GM19463 (cell line): ENCODE measurements at regions not wholly inside any gene's neighbourhood (a gene's known extent, or its start where the extent isn't known, plus 50 kb on each side); places are given as distances from the start of the nearest gene placed in this dataset.
A peak's percentile ranks its signal among the peaks of the same experiment; 100 is the strongest.
"Not testable (repeated sequence)": the region's sequence is repeated elsewhere in the genome, so short reads cannot be mapped to it uniquely, and the experiment has no call there.

ENCODE experiments used
- ATAC-seq: cut with Tn5 transposase; IDR thresholded peaks from one replicate; pipeline ENCODE4 v1.9.1; 2021; ENCODE audit warnings: mild to moderate bottlenecking, moderate library complexity; ENCODE audit not compliant: unreplicated experiment

DNA sequence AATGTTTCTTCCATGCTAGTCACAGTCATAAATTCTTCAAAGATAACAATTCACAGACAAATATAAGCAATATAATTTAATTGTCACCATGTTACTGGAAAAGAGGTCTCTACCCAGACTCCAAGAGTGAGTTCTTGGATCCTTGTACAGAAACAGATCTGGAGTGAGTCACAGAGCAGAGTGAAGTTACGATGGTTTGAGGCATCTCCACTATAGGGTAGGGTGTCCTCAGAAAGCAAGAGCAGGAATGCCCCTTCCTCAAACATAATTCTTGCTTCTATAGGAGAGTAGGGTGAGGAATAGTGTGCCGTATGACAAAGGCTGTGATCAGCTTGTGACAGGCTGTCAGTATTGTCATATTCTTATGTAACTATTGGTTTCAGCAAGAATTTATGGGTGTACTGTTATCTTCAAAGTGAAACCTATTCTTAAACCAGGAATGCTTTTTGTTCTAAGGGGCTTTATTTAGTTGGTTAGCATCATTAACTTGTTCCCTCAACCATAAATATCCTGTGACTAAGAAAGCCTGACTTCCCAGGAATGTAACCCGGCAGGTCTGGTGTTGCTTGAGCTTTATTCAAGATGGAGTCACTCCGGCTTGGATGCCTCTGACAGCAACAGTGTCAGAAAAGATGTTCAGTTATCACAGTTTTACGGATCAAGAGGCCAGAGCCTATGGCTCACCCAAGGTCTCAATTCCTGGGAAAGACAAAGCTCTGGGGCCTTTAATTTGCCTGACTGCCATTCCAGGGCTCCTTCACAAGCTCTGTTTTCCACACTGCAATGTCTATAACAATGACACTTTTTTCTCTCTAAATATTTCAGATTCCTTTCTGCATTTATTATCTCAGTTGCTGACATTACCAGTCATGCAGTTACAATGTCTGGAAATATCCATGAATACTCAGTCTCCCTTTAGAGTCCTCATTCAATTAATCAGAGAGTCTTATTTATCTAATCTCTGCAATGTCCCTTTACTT is 298.6 kb downstream of the C6orf118 start:
- no peak for ATAC-seq

GRCh38 chr6:165008971-165009370 is 300.4 kb downstream of the C6orf118 start:
- no peak for ATAC-seq

DNA sequence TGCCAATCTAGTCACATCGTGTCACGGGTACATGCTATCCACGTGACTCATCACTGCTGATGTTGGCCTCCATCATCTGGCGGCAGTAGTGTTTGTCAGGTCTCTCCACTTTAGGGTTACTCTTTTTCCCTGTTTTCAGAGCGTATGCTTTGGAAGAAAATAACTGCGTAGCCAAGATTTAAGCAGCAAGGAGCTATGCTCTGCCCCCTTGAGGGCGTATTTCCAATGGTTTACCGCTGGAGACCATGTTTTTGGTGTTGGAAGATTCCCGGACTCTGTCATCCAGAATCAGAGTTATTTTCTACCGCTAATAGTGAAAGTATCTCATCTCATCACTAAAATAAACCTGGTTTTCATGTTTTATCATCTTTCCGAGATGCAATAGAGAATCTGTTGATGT is 306.5 kb downstream of the C6orf118 start:
- ATAC-seq = no peak

GRCh38 chr6:165002358-165002757 is 307.0 kb downstream of the C6orf118 start:
- no peak for ATAC-seq

DNA sequence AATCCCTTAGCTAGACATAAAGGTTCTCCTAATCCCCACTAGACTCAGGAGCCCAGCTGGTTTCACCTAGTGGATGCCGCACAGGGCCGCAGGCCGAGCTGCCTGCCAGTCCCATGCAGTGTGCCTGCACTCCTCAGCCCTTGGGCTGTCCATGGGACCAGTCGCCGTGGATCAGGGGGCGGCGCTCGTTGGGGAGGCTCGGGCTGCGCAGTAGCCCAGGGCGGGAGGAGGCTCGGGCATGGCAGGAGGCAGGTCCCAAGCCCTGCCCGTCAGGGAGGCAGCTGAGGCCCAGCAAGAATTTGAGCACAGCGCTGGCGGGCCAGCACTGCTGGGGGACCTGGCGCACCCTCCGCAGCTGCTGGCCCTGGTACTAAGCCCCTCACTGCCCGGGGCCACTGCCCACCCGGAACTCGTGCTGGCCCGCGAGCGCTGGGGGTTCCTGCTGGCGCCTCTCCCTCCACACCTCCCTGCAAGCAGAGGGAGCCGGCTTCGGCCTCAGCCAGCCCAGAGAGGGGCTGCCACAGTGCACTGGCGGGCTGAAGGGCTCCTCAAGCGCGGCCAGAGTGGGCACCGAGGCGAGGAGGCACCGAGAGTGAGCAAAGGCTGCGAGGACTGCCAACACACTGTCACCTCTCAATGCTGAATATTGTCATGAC is 307.8 kb downstream of the C6orf118 start:
- no peak for ATAC-seq

DNA sequence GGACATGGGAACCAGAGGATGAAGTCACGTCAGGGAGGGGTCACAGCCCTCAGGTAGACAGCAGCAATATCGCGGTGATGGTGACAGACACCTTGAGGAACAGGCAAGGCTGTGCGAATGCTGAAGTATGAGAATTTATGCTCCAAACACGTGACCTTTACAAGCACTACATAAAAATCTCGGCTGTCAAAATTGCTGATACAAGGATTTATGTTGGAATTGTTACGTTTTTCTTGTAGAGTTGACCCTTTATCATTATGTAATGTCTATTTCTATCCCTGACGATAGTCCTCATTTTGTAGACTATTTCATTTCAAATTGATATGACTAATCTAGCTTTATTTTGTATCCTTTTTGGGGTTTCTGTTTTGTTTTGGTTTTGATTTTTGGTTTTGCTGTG is 311.1 kb downstream of the C6orf118 start:
- ATAC-seq = no peak

- no peak for ATAC-seq
Measured at GRCh38 chr6:164996838-164997237, 312.6 kb downstream of the C6orf118 start.

DNA sequence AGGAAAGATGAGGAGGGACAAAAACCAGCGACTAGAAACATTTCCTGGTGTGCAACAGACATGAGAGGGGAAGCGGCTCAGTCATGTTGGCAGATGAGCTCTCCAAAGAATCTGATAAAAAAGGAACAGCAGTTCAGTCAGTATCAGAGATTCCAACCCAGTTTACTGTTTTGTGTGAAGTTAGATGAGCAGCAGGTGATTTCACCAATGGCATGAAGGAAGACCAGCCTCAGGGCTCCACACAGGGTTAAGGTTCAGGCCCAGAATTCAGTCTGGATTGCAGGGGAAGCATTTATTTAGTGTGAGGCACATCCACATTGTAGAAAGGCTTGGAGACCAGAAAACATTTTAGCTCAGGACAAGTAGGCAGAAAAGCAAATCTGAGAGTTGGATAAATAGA is 317.8 kb downstream of the C6orf118 start:
- ATAC-seq = no peak

- no peak for ATAC-seq
Measured at GRCh38 chr6:164990901-164991300, 318.5 kb downstream of the C6orf118 start.

DNA sequence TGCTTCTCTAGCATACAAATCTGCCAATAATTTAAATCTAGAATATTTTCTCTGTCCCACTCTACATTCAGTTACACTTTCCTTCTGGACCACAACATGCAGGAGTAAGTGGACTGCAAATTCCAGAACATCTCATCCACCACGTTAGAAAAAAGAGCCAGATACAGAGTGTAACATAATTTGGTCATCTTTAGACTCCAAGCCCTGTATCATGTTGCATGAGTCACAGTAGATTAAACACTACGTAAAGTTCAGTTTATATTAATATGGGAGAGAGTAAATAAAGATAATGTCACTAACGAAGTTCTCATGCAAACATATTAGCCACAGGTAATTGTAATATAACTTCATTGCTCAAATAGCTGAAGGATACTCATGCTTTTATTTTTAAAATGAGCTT is 327.0 kb downstream of the C6orf118 start:
- no peak for ATAC-seq

DNA sequence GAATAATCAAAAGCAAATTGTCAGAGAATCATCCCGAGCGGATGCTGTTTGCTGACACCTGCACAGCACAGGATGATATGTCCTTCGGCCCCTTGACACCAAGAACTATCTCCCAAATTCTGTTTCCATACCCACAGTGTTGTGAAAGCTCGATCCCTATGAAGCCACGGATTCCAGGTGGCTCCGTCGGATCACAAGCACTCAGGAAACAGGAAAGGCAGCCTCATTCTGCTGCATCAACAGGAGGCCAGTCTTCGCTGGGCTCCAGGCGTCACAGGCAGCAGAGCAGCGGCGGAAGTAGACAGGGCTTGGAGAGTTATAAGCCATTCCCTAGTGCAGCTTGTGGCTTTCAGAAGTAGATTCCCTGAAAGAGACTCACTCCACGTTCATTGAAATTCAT is 342.3 kb downstream of the C6orf118 start:
- no peak for ATAC-seq

DNA sequence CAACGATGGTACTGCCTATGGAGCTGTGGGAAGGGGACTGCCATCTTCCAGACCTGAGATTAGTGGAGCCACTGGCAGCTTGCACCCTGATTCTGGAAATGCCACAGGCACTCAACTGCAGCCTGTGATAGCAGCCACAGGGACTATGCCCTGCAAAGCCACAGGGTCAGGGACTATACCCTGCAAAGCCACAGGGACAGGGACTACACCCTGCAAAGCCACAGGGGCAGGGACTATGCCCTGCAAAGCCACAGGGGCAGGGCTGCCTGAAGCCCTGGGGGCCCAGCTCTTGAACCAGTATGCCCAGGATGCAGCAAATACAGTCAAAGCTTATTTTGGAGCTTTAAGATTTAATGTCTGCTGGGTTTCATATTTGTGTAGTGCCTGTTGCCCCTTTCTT is 346.6 kb downstream of the C6orf118 start:
- no peak for ATAC-seq

- ATAC-seq = no peak
Measured at GRCh38 chr6:164947164-164947563, 362.2 kb downstream of the C6orf118 start.

- ATAC-seq = no peak
Measured at GRCh38 chr6:164942271-164942670, 367.1 kb downstream of the C6orf118 start.

GRCh38 chr6:164933238-164933794 is 376.1 kb downstream of the C6orf118 start:
- not testable (repeated sequence) for ATAC-seq

- ATAC-seq = no peak
Measured at GRCh38 chr6:164929408-164929977, 379.9 kb downstream of the C6orf118 start.

GRCh38 chr6:164928728-164929407 is 380.5 kb downstream of the C6orf118 start:
- no peak for ATAC-seq

- ATAC-seq = no peak
Measured at GRCh38 chr6:164928057-164928727, 381.2 kb downstream of the C6orf118 start.

- peak; percentile 87 for ATAC-seq
Measured at GRCh38 chr6:164927288-164928056, 381.9 kb downstream of the C6orf118 start.

GRCh38 chr6:164926686-164927085 is 382.7 kb downstream of the C6orf118 start:
- ATAC-seq = no peak
